GM12874 (cell line): ENCODE measurements at regions not wholly inside any gene's neighbourhood (a gene's known extent, or its start where the extent isn't known, plus 50 kb on each side); places are given as distances from the start of the nearest gene placed in this dataset.

Source experiments
- CTCF ChIP-seq: IDR thresholded peaks from 2 replicates; pipeline ENCODE4 v1.5.1; 2011; ENCODE audit warnings: low read depth, mild to moderate bottlenecking, control low read depth, low read length, moderate library complexity; ENCODE audit not compliant: insufficient read depth

- no peak for TF ChIP-seq CTCF
Measured at GRCh38 chr10:117455346-117455745, 80.1 kb upstream of the PDZD8 start.

- TF ChIP-seq CTCF = no peak
Measured at GRCh38 chr10:117454502-117454901, 79.3 kb upstream of the PDZD8 start.

- no peak for TF ChIP-seq CTCF
Measured at GRCh38 chr10:117450940-117451339, 75.7 kb upstream of the PDZD8 start.

GRCh38 chr10:117449636-117450035, 74.4 kb upstream of the PDZD8 start:
- 0 out of 2 replicates have a peak, but pooled peaks have one; percentile 15 for TF ChIP-seq CTCF

- no peak for TF ChIP-seq CTCF
Measured at GRCh38 chr10:117448802-117449201, 73.6 kb upstream of the PDZD8 start.

- TF ChIP-seq CTCF = no peak
Measured at GRCh38 chr10:117445992-117446391, 70.8 kb upstream of the PDZD8 start.

GRCh38 chr10:117444497-117445040, 69.3 kb upstream of the PDZD8 start:
- no peak for TF ChIP-seq CTCF

GRCh38 chr10:117443686-117444041, 68.4 kb upstream of the PDZD8 start:
- no peak for TF ChIP-seq CTCF
